ENCODE measurements at regions not wholly inside any gene's neighbourhood (a gene's known extent, or its start where the extent isn't known, plus 50 kb on each side); places are given as distances from the start of the nearest gene placed in this dataset.

GRCh38 chr4:152115794-152116193, 355.0 kb upstream of the GATB start:
- TF ChIP-seq EZH2phosphoT487 (IDR thresholded peaks at IDR 0.05; ENCODE audit: insufficient read depth, low read depth) (no peak), EZH2 (IDR thresholded peaks at IDR 0.05; ENCODE audit: insufficient read depth, poor library complexity, severe bottlenecking) (no peak)

All from GM23248 (cell line).